ENCODE measurements at regions not wholly inside any gene's neighbourhood (a gene's known extent, or its start where the extent isn't known, plus 50 kb on each side); places are given as distances from the start of the nearest gene placed in this dataset.
A peak's percentile ranks its signal among the peaks of the same experiment; 100 is the strongest.

GRCh38 chr22:49303781-49304461 lies 523.8 kb downstream of the BRD1 start:
- DNase-seq (ENCODE audit: low spot score) = peak; percentile 33

GRCh38 chr22:49303061-49303735 lies 524.5 kb downstream of the BRD1 start:
- peak; percentile 27 for DNase-seq (ENCODE audit: low spot score)

GRCh38 chr22:49302530-49302929 lies 525.1 kb downstream of the BRD1 start:
- DNase-seq (ENCODE audit: low spot score) = peak; percentile 36

- DNase-seq (ENCODE audit: low spot score) = no peak
Observed at GRCh38 chr22:49302150-49302460, 525.6 kb downstream of the BRD1 start.

GRCh38 chr22:49301398-49302149 lies 526.1 kb downstream of the BRD1 start:
- peak; percentile 39 for DNase-seq (ENCODE audit: low spot score)

GRCh38 chr22:49300951-49301397 lies 526.7 kb downstream of the BRD1 start:
- DNase-seq (ENCODE audit: low spot score) = peak; percentile 29

GRCh38 chr22:49300241-49300640 lies 527.4 kb downstream of the BRD1 start:
- DNase-seq (ENCODE audit: low spot score) = peak; percentile 19

GRCh38 chr22:49299821-49300231 lies 527.8 kb downstream of the BRD1 start:
- peak; percentile 34 for DNase-seq (ENCODE audit: low spot score)

GRCh38 chr22:49298834-49299750 lies 528.6 kb downstream of the BRD1 start:
- DNase-seq (ENCODE audit: low spot score) = peak; percentile 23

- peak; percentile 43 for DNase-seq (ENCODE audit: low spot score)
Observed at GRCh38 chr22:49297871-49298721, 529.6 kb downstream of the BRD1 start.

- DNase-seq (ENCODE audit: low spot score) = peak; percentile 28
Observed at GRCh38 chr22:49297286-49297870, 530.3 kb downstream of the BRD1 start.

- peak; percentile 32 for DNase-seq (ENCODE audit: low spot score)
Observed at GRCh38 chr22:49296561-49296960, 531.1 kb downstream of the BRD1 start.

GRCh38 chr22:49295851-49296560 lies 531.7 kb downstream of the BRD1 start:
- peak; percentile 24 for DNase-seq (ENCODE audit: low spot score)

GRCh38 chr22:49295465-49295743 lies 532.3 kb downstream of the BRD1 start:
- peak; percentile 23 for DNase-seq (ENCODE audit: low spot score)

GRCh38 chr22:49294656-49295464 lies 532.8 kb downstream of the BRD1 start:
- peak; percentile 26 for DNase-seq (ENCODE audit: low spot score)

GRCh38 chr22:49292909-49293308 lies 534.8 kb downstream of the BRD1 start:
- DNase-seq (ENCODE audit: low spot score) = peak; percentile 12

GRCh38 chr22:49291781-49292180 lies 535.9 kb downstream of the BRD1 start:
- peak; percentile 13 for DNase-seq (ENCODE audit: low spot score)

- peak; percentile 45 for DNase-seq (ENCODE audit: low spot score)
Observed at GRCh38 chr22:49291169-49291568, 536.5 kb downstream of the BRD1 start.

- peak; percentile 39 for DNase-seq (ENCODE audit: low spot score)
Observed at GRCh38 chr22:49290711-49291110, 537.0 kb downstream of the BRD1 start.
